C4-2B (cell line): ENCODE measurements at regions not wholly inside any gene's neighbourhood (a gene's known extent, or its start where the extent isn't known, plus 50 kb on each side); places are given as distances from the start of the nearest gene placed in this dataset.

Experiments used
- H3K27ac ChIP-seq: fragments of 450-650 bp; 2 replicates; pipeline ENCODE4 v1.5.1; 2017
- CTCF ChIP-seq: fragments of 450-650 bp; conservative IDR thresholded peaks from 2 replicates; pipeline ENCODE4 v1.5.1; 2017; ENCODE audit warnings: mild to moderate bottlenecking
- ZFX ChIP-seq: fragments of 450-650 bp; IDR thresholded peaks from 2 replicates; pipeline ENCODE4 v1.6.1; 2017

- TF ChIP-seq CTCF = no peak
- TF ChIP-seq ZFX = no peak
- H3K27ac ChIP-seq = no peak overlapping the region
These were observed 737.1 kb downstream of the PTPRU start for GRCh38 chr1:29973406-29973805.

- no peak for TF ChIP-seq CTCF
- no peak for TF ChIP-seq ZFX
- H3K27ac ChIP-seq = no peak overlapping the region
These were observed 736.2 kb downstream of the PTPRU start for GRCh38 chr1:29972421-29973053.

GRCh38 chr1:29971703-29972102, 735.4 kb downstream of the PTPRU start:
- no peak overlapping the region for H3K27ac ChIP-seq
- no peak for TF ChIP-seq ZFX
- TF ChIP-seq CTCF = no peak

- TF ChIP-seq ZFX = no peak
- no peak for TF ChIP-seq CTCF
These were observed 734.5 kb downstream of the PTPRU start for GRCh38 chr1:29970747-29971325.

GRCh38 chr1:29969576-29969975, 733.3 kb downstream of the PTPRU start:
- no peak for TF ChIP-seq ZFX
- no peak for TF ChIP-seq CTCF
- no peak overlapping the region for H3K27ac ChIP-seq

More at GRCh38 chr1:29970747-29971325, 734.5 kb downstream of the PTPRU start:
- H3K27ac ChIP-seq = no peak overlapping the region

GRCh38 chr1:29967261-29967660, 730.9 kb downstream of the PTPRU start:
- TF ChIP-seq CTCF (no peak), ZFX (no peak)
- H3K27ac ChIP-seq = no peak overlapping the region

GRCh38 chr1:29966526-29967045, 730.3 kb downstream of the PTPRU start:
- TF ChIP-seq ZFX (no peak), CTCF (no peak)

More at GRCh38 chr1:29966526-29967045, 730.3 kb downstream of the PTPRU start:
- H3K27ac ChIP-seq = no peak overlapping the region
